Mesodermal cell (in vitro differentiated cells): ENCODE measurements at regions not wholly inside any gene's neighbourhood (a gene's known extent, or its start where the extent isn't known, plus 50 kb on each side); places are given as distances from the start of the nearest gene placed in this dataset.

ENCODE experiments used
- H3K27ac ChIP-seq: 2 replicates; pipeline ENCODE4 v1.7.0; 2013; ENCODE audit warnings: mild to moderate bottlenecking, low read depth, low read length, moderate library complexity; ENCODE audit not compliant: severe bottlenecking
- H3K36me3 ChIP-seq: 2 replicates; pipeline ENCODE4 v1.7.1; 2013; ENCODE audit warnings: mild to moderate bottlenecking, low read length, moderate library complexity; ENCODE audit not compliant: control insufficient read depth, insufficient read depth
- H3K4me1 ChIP-seq: one replicate; pipeline ENCODE4 v1.7.1; 2013; ENCODE audit warnings: mild to moderate bottlenecking, low read length; ENCODE audit not compliant: insufficient read depth, control insufficient read depth, poor library complexity, severe bottlenecking
- H3K4me3 ChIP-seq: 2 replicates; pipeline ENCODE4 v1.7.0; 2013; ENCODE audit warnings: low read length, control low read depth, mild to moderate bottlenecking; ENCODE audit not compliant: insufficient read depth, poor library complexity, severe bottlenecking; ENCODE audit errors: extremely low read depth
- H3K9me3 ChIP-seq: 2 replicates; pipeline ENCODE4 v1.7.1; 2013; ENCODE audit warnings: mild to moderate bottlenecking, low read length, moderate library complexity; ENCODE audit not compliant: control insufficient read depth
- WGBS, 2 experiments: methylation state at CpG; one replicate each; pipeline ENCODE4 v1.1.5; 2013; ENCODE audit warnings: missing lambda C conversion rate in 2 of 2; ENCODE audit not compliant: insufficient coverage in 2 of 2; 5-methylcytosine and 5-hydroxymethylcytosine counted together

- Histone ChIP-seq H3K36me3 (peaks cover 19% of the 10 kb centered on the region), H3K9me3 (no peaks in the 10 kb centered on the region), H3K27ac (no peak overlapping the region), H3K4me3 (no peak overlapping the region), H3K4me1 (no peaks in the 10 kb centered on the region)
- 75 to 86% methylated on average over 3 to 4 of the region's 5 CpGs for WGBS, 2 experiments
These were observed 148.3 kb upstream of the PACRGL start for GRCh38 chr4:20552004-20552403.

GRCh38 chr4:20554134-20554533 is 146.1 kb upstream of the PACRGL start:
- Histone ChIP-seq H3K4me1 (no peaks in the 10 kb centered on the region), H3K9me3 (no peaks in the 10 kb centered on the region), H3K4me3 (no peak overlapping the region), H3K27ac (no peak overlapping the region), H3K36me3 (peaks cover 22% of the 10 kb centered on the region)
- WGBS, 2 experiments: 90% methylated on average over 1 of the region's 2 CpGs; no CpG with 5 or more reads in 1 of the 2 experiments

- H3K4me1 ChIP-seq: no peaks in the 10 kb centered on the region
- H3K9me3 ChIP-seq: no peaks in the 10 kb centered on the region
- 68 to 100% methylated on average over 2 to 6 of the region's 7 CpGs for WGBS, 2 experiments
- H3K4me3 ChIP-seq: no peak overlapping the region
- H3K36me3 ChIP-seq: peaks cover 6% of the 10 kb centered on the region
- H3K27ac ChIP-seq: no peak overlapping the region
These were observed 135.1 kb upstream of the PACRGL start for GRCh38 chr4:20565075-20565721.

- Histone ChIP-seq H3K9me3 (no peaks in the 10 kb centered on the region), H3K4me3 (no peak overlapping the region), H3K27ac (no peak overlapping the region), H3K4me1 (no peaks in the 10 kb centered on the region), H3K36me3 (peaks cover 6% of the 10 kb centered on the region)
- no CpG with 5 or more reads among the region's 2 CpGs for WGBS, 2 experiments
These were observed 129.1 kb upstream of the PACRGL start for GRCh38 chr4:20570981-20571715.

- WGBS, 2 experiments: 58 to 76% methylated on average over 4 to 7 of the region's 8 CpGs
These were observed 127.3 kb upstream of the PACRGL start for GRCh38 chr4:20572976-20573375.

GRCh38 chr4:20574986-20575385 is 125.3 kb upstream of the PACRGL start:
- WGBS, 2 experiments: no CpG with 5 or more reads among the region's 1 CpG
- Histone ChIP-seq H3K27ac (no peak overlapping the region), H3K36me3 (no peaks in the 10 kb centered on the region), H3K4me1 (no peaks in the 10 kb centered on the region), H3K9me3 (no peaks in the 10 kb centered on the region), H3K4me3 (no peak overlapping the region)

More at GRCh38 chr4:20572976-20573375, 127.3 kb upstream of the PACRGL start:
- H3K4me3 ChIP-seq: no peak overlapping the region
- H3K4me1 ChIP-seq: no peaks in the 10 kb centered on the region
- no peaks in the 10 kb centered on the region for H3K36me3 ChIP-seq
- H3K9me3 ChIP-seq: no peaks in the 10 kb centered on the region
- H3K27ac ChIP-seq: no peak overlapping the region

- Histone ChIP-seq H3K36me3 (no peaks in the 10 kb centered on the region), H3K27ac (no peak overlapping the region)
These were observed 124.8 kb upstream of the PACRGL start for GRCh38 chr4:20575486-20575885.

GRCh38 chr4:20576861-20577260 is 123.4 kb upstream of the PACRGL start:
- H3K9me3 ChIP-seq: no peaks in the 10 kb centered on the region
- no peak overlapping the region for H3K27ac ChIP-seq
- no peak overlapping the region for H3K4me3 ChIP-seq
- H3K4me1 ChIP-seq: no peaks in the 10 kb centered on the region
- H3K36me3 ChIP-seq: no peaks in the 10 kb centered on the region

More at GRCh38 chr4:20575486-20575885, 124.8 kb upstream of the PACRGL start:
- Histone ChIP-seq H3K9me3 (no peaks in the 10 kb centered on the region), H3K4me3 (no peak overlapping the region), H3K4me1 (no peaks in the 10 kb centered on the region)
- WGBS, 2 experiments: 69 to 79% methylated on average over 2 of the region's 5 CpGs

GRCh38 chr4:20577702-20578101 is 122.6 kb upstream of the PACRGL start:
- WGBS, 2 experiments: 100% methylated on average over 1 of the region's 2 CpGs; no CpG with 5 or more reads in 1 of the 2 experiments
- H3K27ac ChIP-seq: no peak overlapping the region
- no peaks in the 10 kb centered on the region for H3K4me1 ChIP-seq
- H3K36me3 ChIP-seq: no peaks in the 10 kb centered on the region
- no peak overlapping the region for H3K4me3 ChIP-seq
- no peaks in the 10 kb centered on the region for H3K9me3 ChIP-seq

- no peak overlapping the region for H3K27ac ChIP-seq
- no peak overlapping the region for H3K4me3 ChIP-seq
- H3K36me3 ChIP-seq: no peaks in the 10 kb centered on the region
- no peaks in the 10 kb centered on the region for H3K4me1 ChIP-seq
- 81 to 98% methylated on average over 2 of the region's 2 CpGs for WGBS, 2 experiments
- no peaks in the 10 kb centered on the region for H3K9me3 ChIP-seq
These were observed 119.4 kb upstream of the PACRGL start for GRCh38 chr4:20580907-20581306.

- no peaks in the 10 kb centered on the region for H3K9me3 ChIP-seq
- H3K36me3 ChIP-seq: peaks cover 9% of the 10 kb centered on the region
- 83 to 100% methylated on average over 1 of the region's 1 CpG for WGBS, 2 experiments
- H3K4me3 ChIP-seq: no peak overlapping the region
- H3K27ac ChIP-seq: no peak overlapping the region
- H3K4me1 ChIP-seq: no peaks in the 10 kb centered on the region
These were observed 110.8 kb upstream of the PACRGL start for GRCh38 chr4:20589436-20589835.
